Ishikawa (cell line): ENCODE measurements at regions not wholly inside any gene's neighbourhood (a gene's known extent, or its start where the extent isn't known, plus 50 kb on each side); places are given as distances from the start of the nearest gene placed in this dataset.

Source experiments
- CEBPB ChIP-seq: IDR thresholded peaks from 2 replicates; pipeline ENCODE4 v1.6.1; 2012
- CREB1 ChIP-seq: IDR thresholded peaks from 2 replicates; pipeline ENCODE4 v1.6.1; 2012; ENCODE audit warnings: low read depth
- EGR1 ChIP-seq: IDR thresholded peaks from 2 replicates; pipeline ENCODE4 v1.6.1; 2012
- EP300 ChIP-seq: IDR thresholded peaks from 2 replicates; pipeline ENCODE4 v1.6.1; 2012; ENCODE audit warnings: borderline replicate concordance
- FOXM1 ChIP-seq: IDR thresholded peaks from 2 replicates; pipeline ENCODE4 v1.6.1; 2012; ENCODE audit warnings: low read depth, borderline replicate concordance
- NFIC ChIP-seq: IDR thresholded peaks from 2 replicates; pipeline ENCODE4 v1.6.1; 2012
- RAD21 ChIP-seq: IDR thresholded peaks from 2 replicates; pipeline ENCODE4 v1.6.1; 2012; ENCODE audit warnings: low read depth
- TAF1 ChIP-seq: IDR thresholded peaks from 2 replicates; pipeline ENCODE4 v1.6.1; 2012; ENCODE audit warnings: low read depth, mild to moderate bottlenecking
- TCF12 ChIP-seq: IDR thresholded peaks from 2 replicates; pipeline ENCODE4 v1.6.1; 2012; ENCODE audit warnings: low read depth
- TEAD4 ChIP-seq: IDR thresholded peaks from 2 replicates; pipeline ENCODE4 v1.6.1; 2012
- YY1 ChIP-seq: IDR thresholded peaks from 2 replicates; pipeline ENCODE4 v1.6.1; 2012; ENCODE audit warnings: low read depth
- ZBTB7A ChIP-seq: IDR thresholded peaks from 2 replicates; pipeline ENCODE4 v1.6.1; 2012; ENCODE audit warnings: low read depth
- TF ChIP-seq, protein P1 (sequence below): IDR thresholded peaks from 2 replicates; pipeline ENCODE4 v1.6.1; 2012
- TF ChIP-seq, protein P2 (sequence below): IDR thresholded peaks from 2 replicates; pipeline ENCODE4 v1.6.1; 2012; ENCODE audit warnings: low read depth, mild to moderate bottlenecking
- TF ChIP-seq, protein P3 (sequence below): IDR thresholded peaks from 2 replicates; pipeline ENCODE4 v1.6.1; 2012

DNA sequence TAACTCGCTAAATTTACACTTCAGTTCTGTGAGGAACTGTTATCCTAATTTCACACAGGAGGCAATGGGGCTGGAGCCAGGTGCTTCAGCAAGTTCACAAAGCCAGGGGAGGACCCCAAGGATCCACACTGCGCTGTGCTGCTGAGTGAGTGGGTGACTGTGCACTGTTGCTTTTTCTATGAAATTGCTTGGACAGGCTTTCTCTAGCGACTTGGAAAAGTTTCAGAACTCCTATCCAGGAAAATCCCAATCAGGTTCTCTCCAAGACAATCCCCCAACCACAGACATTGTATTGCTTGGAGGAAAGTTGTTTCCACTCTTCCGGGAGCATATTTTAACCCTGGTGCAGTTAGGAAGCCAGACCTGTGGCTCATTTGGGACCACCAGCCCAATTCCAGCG lies 175.9 kb upstream of the CST7 start:
- TF ChIP-seq, protein P1, sequence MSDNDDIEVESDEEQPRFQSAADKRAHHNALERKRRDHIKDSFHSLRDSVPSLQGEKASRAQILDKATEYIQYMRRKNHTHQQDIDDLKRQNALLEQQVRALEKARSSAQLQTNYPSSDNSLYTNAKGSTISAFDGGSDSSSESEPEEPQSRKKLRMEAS: no peak

DNA sequence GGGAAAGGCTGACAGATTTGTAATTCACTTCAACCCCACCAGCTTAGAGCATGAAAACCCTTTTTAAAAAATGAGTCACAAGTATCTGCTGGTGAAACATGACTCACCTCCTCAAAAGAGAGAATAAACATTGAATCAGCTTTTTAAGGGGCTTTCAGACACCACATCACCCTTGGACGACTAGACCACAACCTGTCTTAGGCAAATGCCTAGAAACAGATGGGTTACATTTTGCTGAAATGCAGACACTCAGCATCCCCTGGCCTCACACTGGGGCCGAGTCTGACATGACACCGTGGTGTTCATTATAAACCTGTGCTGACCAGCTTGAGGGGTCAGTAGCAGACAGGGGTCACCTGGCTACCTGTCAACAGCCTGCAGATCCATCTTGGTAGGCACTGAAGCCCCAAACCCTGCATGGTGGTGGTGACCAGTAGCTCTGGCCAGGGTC lies 175.3 kb upstream of the CST7 start:
- TF ChIP-seq CEBPB (no peak), EGR1 (no peak), TAF1 (no peak), EP300 (no peak), YY1 (no peak), NFIC (no peak), CREB1 (no peak), TEAD4 (no peak), ZBTB7A (no peak), RAD21 (no peak)
- TF ChIP-seq, protein P1: no peak
- TF ChIP-seq, protein P2, sequence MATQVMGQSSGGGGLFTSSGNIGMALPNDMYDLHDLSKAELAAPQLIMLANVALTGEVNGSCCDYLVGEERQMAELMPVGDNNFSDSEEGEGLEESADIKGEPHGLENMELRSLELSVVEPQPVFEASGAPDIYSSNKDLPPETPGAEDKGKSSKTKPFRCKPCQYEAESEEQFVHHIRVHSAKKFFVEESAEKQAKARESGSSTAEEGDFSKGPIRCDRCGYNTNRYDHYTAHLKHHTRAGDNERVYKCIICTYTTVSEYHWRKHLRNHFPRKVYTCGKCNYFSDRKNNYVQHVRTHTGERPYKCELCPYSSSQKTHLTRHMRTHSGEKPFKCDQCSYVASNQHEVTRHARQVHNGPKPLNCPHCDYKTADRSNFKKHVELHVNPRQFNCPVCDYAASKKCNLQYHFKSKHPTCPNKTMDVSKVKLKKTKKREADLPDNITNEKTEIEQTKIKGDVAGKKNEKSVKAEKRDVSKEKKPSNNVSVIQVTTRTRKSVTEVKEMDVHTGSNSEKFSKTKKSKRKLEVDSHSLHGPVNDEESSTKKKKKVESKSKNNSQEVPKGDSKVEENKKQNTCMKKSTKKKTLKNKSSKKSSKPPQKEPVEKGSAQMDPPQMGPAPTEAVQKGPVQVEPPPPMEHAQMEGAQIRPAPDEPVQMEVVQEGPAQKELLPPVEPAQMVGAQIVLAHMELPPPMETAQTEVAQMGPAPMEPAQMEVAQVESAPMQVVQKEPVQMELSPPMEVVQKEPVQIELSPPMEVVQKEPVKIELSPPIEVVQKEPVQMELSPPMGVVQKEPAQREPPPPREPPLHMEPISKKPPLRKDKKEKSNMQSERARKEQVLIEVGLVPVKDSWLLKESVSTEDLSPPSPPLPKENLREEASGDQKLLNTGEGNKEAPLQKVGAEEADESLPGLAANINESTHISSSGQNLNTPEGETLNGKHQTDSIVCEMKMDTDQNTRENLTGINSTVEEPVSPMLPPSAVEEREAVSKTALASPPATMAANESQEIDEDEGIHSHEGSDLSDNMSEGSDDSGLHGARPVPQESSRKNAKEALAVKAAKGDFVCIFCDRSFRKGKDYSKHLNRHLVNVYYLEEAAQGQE: no peak
- TF ChIP-seq, protein P3, sequence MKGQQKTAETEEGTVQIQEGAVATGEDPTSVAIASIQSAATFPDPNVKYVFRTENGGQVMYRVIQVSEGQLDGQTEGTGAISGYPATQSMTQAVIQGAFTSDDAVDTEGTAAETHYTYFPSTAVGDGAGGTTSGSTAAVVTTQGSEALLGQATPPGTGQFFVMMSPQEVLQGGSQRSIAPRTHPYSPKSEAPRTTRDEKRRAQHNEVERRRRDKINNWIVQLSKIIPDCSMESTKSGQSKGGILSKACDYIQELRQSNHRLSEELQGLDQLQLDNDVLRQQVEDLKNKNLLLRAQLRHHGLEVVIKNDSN: no peak

DNA sequence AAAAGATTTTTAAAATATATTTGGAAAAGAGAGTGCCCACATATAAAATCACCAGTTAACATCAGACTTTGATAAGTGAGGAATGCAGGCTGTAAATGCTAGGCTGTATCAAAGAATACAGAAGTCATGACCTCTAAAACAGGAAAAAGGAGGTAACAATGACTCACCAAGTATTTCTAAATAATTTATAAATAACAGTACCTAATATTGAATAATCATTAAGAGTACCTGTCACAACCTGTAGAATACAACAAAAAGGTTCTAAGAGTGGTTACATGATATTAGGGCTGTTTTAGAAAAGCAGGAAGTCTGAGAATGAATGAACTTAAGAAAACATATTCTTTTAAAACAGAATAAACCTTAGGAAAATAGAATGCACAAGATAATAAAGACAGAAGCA lies 173.1 kb upstream of the CST7 start:
- TF ChIP-seq TEAD4: no peak

DNA sequence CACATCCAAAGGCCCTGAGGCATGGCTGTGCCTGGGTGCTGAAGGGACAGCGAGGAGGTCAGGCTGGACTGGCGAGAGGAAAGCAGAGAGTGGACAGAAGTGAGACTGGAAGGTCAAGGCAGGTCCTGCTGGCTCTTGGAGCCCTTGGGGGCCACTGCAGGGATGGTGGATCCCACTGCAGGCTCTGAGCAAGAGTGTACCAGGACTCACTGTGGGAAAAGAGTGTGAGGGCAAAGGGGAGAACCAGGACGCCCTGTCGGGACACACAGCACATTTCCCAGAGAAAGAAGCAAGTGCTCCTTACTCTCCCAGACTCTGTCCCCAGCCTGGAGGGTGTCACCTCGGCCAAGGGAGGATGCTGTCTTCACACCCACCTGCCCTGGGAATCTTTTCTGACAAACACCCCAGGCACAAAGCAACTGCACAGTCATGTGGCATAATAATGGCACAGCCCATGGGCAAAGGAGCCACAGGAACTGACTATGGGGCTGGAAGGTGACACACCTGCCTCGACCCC lies 172.3 kb upstream of the CST7 start:
- TF ChIP-seq CREB1: no peak
- TF ChIP-seq, protein P2: peak; percentile 58; the same call in 1 of the 2 replicates

DNA sequence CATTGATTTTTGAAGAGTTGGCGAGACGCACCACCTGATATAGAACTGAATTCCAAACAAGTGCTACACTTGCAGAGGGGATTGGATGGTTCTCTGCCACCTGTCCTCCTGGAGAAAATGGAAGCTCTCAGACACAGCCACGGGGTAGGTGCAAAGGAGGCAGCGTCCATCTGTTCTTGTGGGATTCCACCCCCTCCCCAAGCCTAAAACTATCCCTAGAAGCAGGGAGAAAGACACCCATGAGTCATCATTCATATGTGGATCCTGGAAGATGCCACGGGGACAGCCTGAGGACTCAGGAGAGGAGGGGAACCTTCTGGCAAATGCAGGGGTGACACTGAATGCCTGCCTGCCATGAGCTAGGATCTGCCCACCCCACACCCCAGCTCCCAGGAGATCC lies 171.3 kb upstream of the CST7 start:
- no peak for TF ChIP-seq NFIC
- TF ChIP-seq RAD21: no peak
- TF ChIP-seq EP300: no peak
- TF ChIP-seq ZBTB7A: no peak
- TF ChIP-seq, protein P2: no peak
- TF ChIP-seq FOXM1: no peak
- TF ChIP-seq, protein P1: no peak
- TF ChIP-seq, protein P3: no peak
- no peak for TF ChIP-seq TCF12
- TF ChIP-seq CEBPB: no peak
- no peak for TF ChIP-seq CREB1
- no peak for TF ChIP-seq TAF1
- TF ChIP-seq EGR1: no peak
- no peak for TF ChIP-seq TEAD4
- TF ChIP-seq YY1: no peak
